ENCODE measurements at regions not wholly inside any gene's neighbourhood (a gene's known extent, or its start where the extent isn't known, plus 50 kb on each side); places are given as distances from the start of the nearest gene placed in this dataset.
A peak's percentile ranks its signal among the peaks of the same experiment; 100 is the strongest.

DNA sequence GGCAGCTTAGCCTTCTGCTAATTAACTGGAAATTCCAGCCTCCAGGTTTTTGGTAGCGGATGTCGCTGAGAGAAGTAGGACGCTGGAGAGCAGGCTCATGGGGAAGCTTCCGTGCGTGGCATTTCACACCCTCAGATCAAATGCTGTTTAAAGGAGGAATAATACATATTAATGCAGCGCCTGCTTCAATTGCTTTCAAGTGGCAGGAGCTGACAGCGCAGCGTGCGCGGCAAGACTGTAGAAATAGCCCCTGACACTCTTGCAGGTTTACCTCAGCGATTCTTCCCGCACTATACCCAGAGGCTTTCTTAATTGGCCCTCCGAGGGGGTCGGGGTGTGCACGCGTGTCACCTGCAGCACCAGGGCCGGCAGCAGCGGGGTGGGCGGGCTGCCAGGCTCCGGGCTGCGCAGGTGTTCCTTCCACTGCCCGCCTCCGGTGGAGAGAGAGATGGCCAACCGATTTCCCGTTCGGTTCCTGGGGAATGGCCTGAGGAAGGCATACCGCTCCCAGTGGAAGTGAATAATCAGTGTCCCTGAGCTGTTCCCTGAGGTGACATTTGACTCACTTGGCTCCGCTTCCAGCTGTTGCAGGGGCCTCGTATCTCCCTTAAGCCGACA lies 427.9 kb downstream of the KCTD16 start:
- CTCF ChIA-PET, result no interaction called here
- intact Hi-C loops (cut with micrococcal nuclease; ENCODE audit: unreplicated experiment), result no loop called here
- TF ChIP-seq SIN3A (IDR thresholded peaks at IDR 0.05; ENCODE audit: borderline replicate concordance, insufficient read depth, low read depth, low read length), result no peak
- no peak for TF ChIP-seq TCF7L2 (IDR thresholded peaks at IDR 0.05; ENCODE audit: low read depth, low read length)
- peak overlapping the region; percentile 9 to 34; a peak in 2 of 4 replicates for H3K4me3 ChIP-seq (ENCODE audit: low read depth in 2 of 2, low read length in 2 of 2)
- H3K9me3 ChIP-seq (ENCODE audit: control insufficient read depth, insufficient read depth, low read depth, low read length), result no peaks in the 10 kb centered on the region
- ATAC-seq (peak; percentile 51), DNase-seq (ENCODE audit: low read depth, low spot score) (no peak)
- no TSS peak for BruUV-seq (replicated peaks)
- peaks cover 2% of the 10 kb centered on the region for H3K27me3 ChIP-seq (ENCODE audit: control insufficient read depth, insufficient read depth, low read length)
- POLR2A ChIA-PET, result no interaction called here
- H3K36me3 ChIP-seq (ENCODE audit: control insufficient read depth, insufficient read depth, low read length), result no peaks in the 10 kb centered on the region
- no peak overlapping the region for H3K27ac ChIP-seq (ENCODE audit: low read length)
- no peaks in the 10 kb centered on the region for H3K4me1 ChIP-seq (ENCODE audit: control insufficient read depth, insufficient read depth, low read length)
- in situ Hi-C loops (cut with HindIII; ENCODE audit: low pct_unique_long_range_greater_than_20kb, low sequenced_read_pairs), result no loop called here

DNA sequence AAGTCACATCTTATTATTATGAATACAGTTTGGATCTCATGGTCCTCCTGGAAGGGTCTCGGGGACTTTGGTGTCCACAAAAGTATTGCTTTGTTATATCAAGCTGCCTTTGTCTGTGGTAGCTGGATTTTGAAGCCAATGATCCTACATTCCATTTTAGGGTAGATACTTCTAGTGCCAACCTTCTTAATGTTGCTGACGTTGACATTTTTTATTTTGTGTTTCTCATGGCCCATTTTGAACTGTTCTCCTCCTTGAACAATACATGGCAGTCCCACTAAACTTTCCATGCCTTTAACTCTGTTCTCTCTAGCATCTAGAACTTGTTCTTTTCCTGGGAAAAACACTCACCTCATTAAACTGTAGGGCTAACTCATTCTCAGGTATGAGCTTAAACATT lies 425.8 kb downstream of the KCTD16 start:
- TF ChIP-seq SIN3A (IDR thresholded peaks at IDR 0.05; ENCODE audit: borderline replicate concordance, insufficient read depth, low read depth, low read length) (no peak), TCF7L2 (IDR thresholded peaks at IDR 0.05; ENCODE audit: low read depth, low read length) (no peak), POLR2AphosphoS5 (IDR thresholded peaks at IDR 0.05; ENCODE audit: low read depth, low read length) (no peak)
- TF ChIP-seq, protein P1, sequence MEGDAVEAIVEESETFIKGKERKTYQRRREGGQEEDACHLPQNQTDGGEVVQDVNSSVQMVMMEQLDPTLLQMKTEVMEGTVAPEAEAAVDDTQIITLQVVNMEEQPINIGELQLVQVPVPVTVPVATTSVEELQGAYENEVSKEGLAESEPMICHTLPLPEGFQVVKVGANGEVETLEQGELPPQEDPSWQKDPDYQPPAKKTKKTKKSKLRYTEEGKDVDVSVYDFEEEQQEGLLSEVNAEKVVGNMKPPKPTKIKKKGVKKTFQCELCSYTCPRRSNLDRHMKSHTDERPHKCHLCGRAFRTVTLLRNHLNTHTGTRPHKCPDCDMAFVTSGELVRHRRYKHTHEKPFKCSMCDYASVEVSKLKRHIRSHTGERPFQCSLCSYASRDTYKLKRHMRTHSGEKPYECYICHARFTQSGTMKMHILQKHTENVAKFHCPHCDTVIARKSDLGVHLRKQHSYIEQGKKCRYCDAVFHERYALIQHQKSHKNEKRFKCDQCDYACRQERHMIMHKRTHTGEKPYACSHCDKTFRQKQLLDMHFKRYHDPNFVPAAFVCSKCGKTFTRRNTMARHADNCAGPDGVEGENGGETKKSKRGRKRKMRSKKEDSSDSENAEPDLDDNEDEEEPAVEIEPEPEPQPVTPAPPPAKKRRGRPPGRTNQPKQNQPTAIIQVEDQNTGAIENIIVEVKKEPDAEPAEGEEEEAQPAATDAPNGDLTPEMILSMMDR (IDR thresholded peaks at IDR 0.05), result no peak
- TF ChIP-seq, protein P2, sequence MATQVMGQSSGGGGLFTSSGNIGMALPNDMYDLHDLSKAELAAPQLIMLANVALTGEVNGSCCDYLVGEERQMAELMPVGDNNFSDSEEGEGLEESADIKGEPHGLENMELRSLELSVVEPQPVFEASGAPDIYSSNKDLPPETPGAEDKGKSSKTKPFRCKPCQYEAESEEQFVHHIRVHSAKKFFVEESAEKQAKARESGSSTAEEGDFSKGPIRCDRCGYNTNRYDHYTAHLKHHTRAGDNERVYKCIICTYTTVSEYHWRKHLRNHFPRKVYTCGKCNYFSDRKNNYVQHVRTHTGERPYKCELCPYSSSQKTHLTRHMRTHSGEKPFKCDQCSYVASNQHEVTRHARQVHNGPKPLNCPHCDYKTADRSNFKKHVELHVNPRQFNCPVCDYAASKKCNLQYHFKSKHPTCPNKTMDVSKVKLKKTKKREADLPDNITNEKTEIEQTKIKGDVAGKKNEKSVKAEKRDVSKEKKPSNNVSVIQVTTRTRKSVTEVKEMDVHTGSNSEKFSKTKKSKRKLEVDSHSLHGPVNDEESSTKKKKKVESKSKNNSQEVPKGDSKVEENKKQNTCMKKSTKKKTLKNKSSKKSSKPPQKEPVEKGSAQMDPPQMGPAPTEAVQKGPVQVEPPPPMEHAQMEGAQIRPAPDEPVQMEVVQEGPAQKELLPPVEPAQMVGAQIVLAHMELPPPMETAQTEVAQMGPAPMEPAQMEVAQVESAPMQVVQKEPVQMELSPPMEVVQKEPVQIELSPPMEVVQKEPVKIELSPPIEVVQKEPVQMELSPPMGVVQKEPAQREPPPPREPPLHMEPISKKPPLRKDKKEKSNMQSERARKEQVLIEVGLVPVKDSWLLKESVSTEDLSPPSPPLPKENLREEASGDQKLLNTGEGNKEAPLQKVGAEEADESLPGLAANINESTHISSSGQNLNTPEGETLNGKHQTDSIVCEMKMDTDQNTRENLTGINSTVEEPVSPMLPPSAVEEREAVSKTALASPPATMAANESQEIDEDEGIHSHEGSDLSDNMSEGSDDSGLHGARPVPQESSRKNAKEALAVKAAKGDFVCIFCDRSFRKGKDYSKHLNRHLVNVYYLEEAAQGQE (IDR thresholded peaks at IDR 0.05; ENCODE audit: insufficient read depth in 1 of 2, low read depth in 2 of 2, low read length in 1 of 2), result no peak
- H3K4me1 ChIP-seq (ENCODE audit: control insufficient read depth, insufficient read depth, low read length), result no peaks in the 10 kb centered on the region
- H3K9me3 ChIP-seq (ENCODE audit: control insufficient read depth, insufficient read depth, low read depth, low read length), result no peaks in the 10 kb centered on the region
- no peaks in the 10 kb centered on the region for H3K36me3 ChIP-seq (ENCODE audit: control insufficient read depth, insufficient read depth, low read length)
- in situ Hi-C loops (cut with HindIII; ENCODE audit: low pct_unique_long_range_greater_than_20kb, low sequenced_read_pairs), result no loop called here
- H3K27ac ChIP-seq (ENCODE audit: low read length), result no peak overlapping the region
- ChIA-PET CTCF (no interaction called here), POLR2A (no interaction called here)
- DNase-seq (ENCODE audit: low read depth, low spot score) (no peak), ATAC-seq (no peak)
- H3K27me3 ChIP-seq (ENCODE audit: control insufficient read depth, insufficient read depth, low read length), result peaks cover 2% of the 10 kb centered on the region
- no peak overlapping the region for H3K4me3 ChIP-seq (ENCODE audit: low read depth in 2 of 2, low read length in 2 of 2)
- intact Hi-C loops (cut with micrococcal nuclease; ENCODE audit: unreplicated experiment), result no loop called here
- BruUV-seq (replicated peaks), result no TSS peak

DNA sequence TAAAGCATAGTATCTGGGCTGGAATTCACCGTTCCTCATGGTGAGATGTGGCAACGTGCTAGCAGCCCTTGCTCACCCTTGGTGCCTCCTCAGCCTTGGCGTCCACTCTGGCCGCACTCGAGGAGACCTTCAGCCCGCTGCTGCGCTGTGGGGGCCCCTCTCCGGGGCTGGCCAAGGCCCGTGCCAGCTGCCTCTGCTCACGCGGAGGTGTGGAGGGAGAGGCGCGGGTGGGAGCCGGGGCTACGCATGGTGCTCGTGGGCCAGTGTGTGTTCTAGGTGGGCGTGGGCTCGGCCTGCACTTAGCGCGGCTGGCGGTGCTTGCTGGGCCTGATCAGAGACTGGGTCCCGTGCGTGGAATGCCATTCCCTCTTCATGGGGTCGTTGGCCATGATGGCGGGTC lies 424.2 kb downstream of the KCTD16 start:
- intact Hi-C loops (cut with micrococcal nuclease; ENCODE audit: unreplicated experiment) (no loop called here), in situ Hi-C loops (cut with HindIII; ENCODE audit: low pct_unique_long_range_greater_than_20kb, low sequenced_read_pairs) (no loop called here)
- no peak for TF ChIP-seq TCF7L2 (IDR thresholded peaks at IDR 0.05; ENCODE audit: low read depth, low read length)
- TF ChIP-seq, protein P2 (IDR thresholded peaks at IDR 0.05; ENCODE audit: insufficient read depth in 1 of 2, low read depth in 2 of 2, low read length in 1 of 2), result no peak
- TF ChIP-seq POLR2AphosphoS5 (IDR thresholded peaks at IDR 0.05; ENCODE audit: low read depth, low read length), result no peak
- TF ChIP-seq, protein P1 (IDR thresholded peaks at IDR 0.05), result no peak
- no peak for TF ChIP-seq SIN3A (IDR thresholded peaks at IDR 0.05; ENCODE audit: borderline replicate concordance, insufficient read depth, low read depth, low read length)
- Histone ChIP-seq H3K4me3 (ENCODE audit: low read depth in 2 of 2, low read length in 2 of 2) (no peak overlapping the region), H3K9me3 (ENCODE audit: control insufficient read depth, insufficient read depth, low read depth, low read length) (no peaks in the 10 kb centered on the region), H3K27me3 (ENCODE audit: control insufficient read depth, insufficient read depth, low read length) (peaks cover 2% of the 10 kb centered on the region), H3K4me1 (ENCODE audit: control insufficient read depth, insufficient read depth, low read length) (no peaks in the 10 kb centered on the region), H3K36me3 (ENCODE audit: control insufficient read depth, insufficient read depth, low read length) (no peaks in the 10 kb centered on the region), H3K27ac (ENCODE audit: low read length) (no peak overlapping the region)
- no TSS peak for BruUV-seq (replicated peaks)
- ATAC-seq (no peak), DNase-seq (ENCODE audit: low read depth, low spot score) (no peak)
- ChIA-PET CTCF (no interaction called here), POLR2A (no interaction called here)
